OCI-LY7 (cell line): ENCODE measurements at regions not wholly inside any gene's neighbourhood (a gene's known extent, or its start where the extent isn't known, plus 50 kb on each side); places are given as distances from the start of the nearest gene placed in this dataset.
"Not testable (repeated sequence)": the region's sequence is repeated elsewhere in the genome, so short reads cannot be mapped to it uniquely, and the experiment has no call there.

Source experiments
- BruUV-seq: library from RNA; stranded (reverse); fragments of 400-500 nt; replicated peaks from 2 replicates; lab custom pipeline; 2021; lab: Mats Ljungman, UMichigan
- CTCF ChIA-PET: fragments of 300-600 bp; sonication (Branson Sonifier 250); formaldehyde crosslinking; loops from one replicate; lab custom pipeline; 2022; ENCODE audit warnings: antibody characterized with exemption; ENCODE audit not compliant: unreplicated experiment; lab: Charles Lee
- POLR2A ChIA-PET: fragments of 300-600 bp; sonication (Branson Sonifier 250); formaldehyde crosslinking; loops from one replicate; lab custom pipeline; 2022; ENCODE audit warnings: antibody characterized with exemption; lab: Charles Lee
- DNase-seq: peaks from one replicate; pipeline ENCODE4 v3.0.0-alpha.2; 2015; ENCODE audit warnings: low spot score
- H2AFZ ChIP-seq: fragments of 200-600 bp; sonication (generic), shearing (Covaris generic); 2 replicates; pipeline ENCODE4 v1.6.1; 2014; ENCODE audit warnings: mild to moderate bottlenecking, antibody characterized with exemption, low read length, moderate library complexity
- H3K27ac ChIP-seq: fragments of 200-600 bp; sonication (generic); 2 replicates; pipeline ENCODE4 v1.5.1; 2014; ENCODE audit warnings: mixed run types, low read depth, mild to moderate bottlenecking, moderate library complexity, low read length, inconsistent platforms; ENCODE audit not compliant: poor library complexity, severe bottlenecking
- H3K36me3 ChIP-seq: fragments of 200-600 bp; sonication (generic); 2 replicates; pipeline ENCODE4 v1.6.1; 2014; ENCODE audit warnings: mild to moderate bottlenecking, antibody characterized with exemption, low read length, moderate library complexity, mixed read lengths; ENCODE audit not compliant: insufficient read depth
- H3K4me1 ChIP-seq: fragments of 200-600 bp; sonication (generic); 2 replicates; pipeline ENCODE4 v1.5.1; 2014; ENCODE audit warnings: mild to moderate bottlenecking, low read length; ENCODE audit not compliant: insufficient read depth, poor library complexity, severe bottlenecking
- H3K4me2 ChIP-seq: fragments of 200-600 bp; sonication (generic); 2 replicates; pipeline ENCODE4 v1.6.1; 2014; ENCODE audit warnings: mild to moderate bottlenecking, low read length
- H3K4me3 ChIP-seq: fragments of 200-600 bp; sonication (generic); 2 replicates; pipeline ENCODE4 v1.5.1; 2014; ENCODE audit warnings: mild to moderate bottlenecking, low read depth, low read length; ENCODE audit not compliant: poor library complexity, severe bottlenecking
- H3K79me2 ChIP-seq: fragments of 200-600 bp; sonication (generic); 2 replicates; pipeline ENCODE4 v1.6.1; 2016; ENCODE audit warnings: low read depth, mild to moderate bottlenecking, low read length, moderate library complexity, mixed read lengths; ENCODE audit not compliant: insufficient read depth
- H3K9me2 ChIP-seq: fragments of 200-600 bp; sonication (generic); 2 replicates; pipeline ENCODE4 v1.6.1; 2016; ENCODE audit warnings: mild to moderate bottlenecking, low read length, mixed read lengths; ENCODE audit not compliant: insufficient read depth
- H3K9me3 ChIP-seq: fragments of 200-600 bp; sonication (generic); 2 replicates; pipeline ENCODE4 v1.6.1; 2014; ENCODE audit warnings: mild to moderate bottlenecking, mixed run types, low read length, mixed read lengths
- H4K20me1 ChIP-seq: fragments of 200-600 bp; sonication (generic); 2 replicates; pipeline ENCODE4 v1.6.1; 2014; ENCODE audit warnings: mild to moderate bottlenecking, antibody characterized with exemption, low read length, moderate library complexity, mixed read lengths; ENCODE audit not compliant: insufficient read depth
- CTCF ChIP-seq: fragments of 200-600 bp; sonication (generic); conservative IDR thresholded peaks from 2 replicates; pipeline ENCODE4 v1.5.1; 2014; ENCODE audit warnings: mild to moderate bottlenecking, antibody characterized with exemption, low read length, moderate library complexity, mixed read lengths
- EZH2phosphoT487 ChIP-seq: fragments of 200-600 bp; sonication (generic); IDR thresholded peaks from 2 replicates; pipeline ENCODE4 v1.6.1; 2018; ENCODE audit warnings: low read depth, borderline replicate concordance, mild to moderate bottlenecking, mixed run types, antibody characterized with exemption, low read length, moderate library complexity, mixed read lengths
- intact Hi-C: fragments of 100-400 bp; cut with micrococcal nuclease; formaldehyde crosslinking; loops from one replicate; pipeline ENCODE4 v1.10.0; 2022; ENCODE audit not compliant: unreplicated experiment

DNA sequence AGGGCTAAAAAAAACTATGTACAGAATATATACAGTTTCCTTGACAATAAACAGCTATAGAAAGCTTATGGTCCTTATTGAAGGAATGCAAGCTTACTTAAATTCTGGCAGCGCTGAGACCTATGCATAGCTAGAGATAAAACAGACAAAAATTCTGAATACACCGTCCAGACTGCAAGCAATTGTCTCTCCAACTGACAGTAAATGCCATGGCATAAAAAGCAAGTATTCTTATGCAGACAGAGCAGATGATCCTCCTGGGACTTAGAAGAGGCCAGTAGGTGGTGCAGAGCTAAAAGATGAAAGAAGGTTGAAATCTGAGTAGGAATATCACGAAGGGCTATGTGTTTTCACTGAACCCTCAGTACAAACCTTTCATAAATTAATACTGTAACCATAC lies 157.0 kb upstream of the CACNA2D1 start:
- Histone ChIP-seq H3K4me1 (no peaks in the 10 kb centered on the region), H3K9me2 (no peaks in the 10 kb centered on the region), H3K79me2 (no peaks in the 10 kb centered on the region), H3K9me3 (no peaks in the 10 kb centered on the region), H3K4me2 (no peak overlapping the region), H2AFZ (no peak overlapping the region), H3K4me3 (no peak overlapping the region), H3K27ac (no peak overlapping the region), H3K36me3 (no peaks in the 10 kb centered on the region), H4K20me1 (no peaks in the 10 kb centered on the region)
- intact Hi-C loops, result no loop called here
- CTCF ChIA-PET, result no interaction called here
- no peak for DNase-seq
- TF ChIP-seq CTCF (no peak; the same call in 1 of the 2 replicates), EZH2phosphoT487 (no peak)
- POLR2A ChIA-PET, result interaction anchor here (0.8 kb wide), 1 partner anchor 895 kb away, joined by 3 read pairs; no protein-coding TSS in a partner anchor
- BruUV-seq, result no TSS peak

GRCh38 chr7:82599895-82600294 lies 156.3 kb upstream of the CACNA2D1 start:
- POLR2A ChIA-PET, result interaction anchor here (0.8 kb wide), 1 partner anchor 895 kb away, joined by 3 read pairs; no protein-coding TSS in a partner anchor
- H3K4me1 ChIP-seq, result no peaks in the 10 kb centered on the region
- no peaks in the 10 kb centered on the region for H3K9me3 ChIP-seq
- H3K9me2 ChIP-seq, result no peaks in the 10 kb centered on the region
- intact Hi-C loops, result no loop called here
- H3K27ac ChIP-seq, result no peak overlapping the region
- no peak overlapping the region for H2AFZ ChIP-seq
- H3K79me2 ChIP-seq, result no peaks in the 10 kb centered on the region
- no peak for TF ChIP-seq EZH2phosphoT487
- TF ChIP-seq CTCF, result no peak
- H3K4me3 ChIP-seq, result no peak overlapping the region
- no TSS peak for BruUV-seq
- no peak overlapping the region for H3K4me2 ChIP-seq
- CTCF ChIA-PET, result no interaction called here
- no peaks in the 10 kb centered on the region for H3K36me3 ChIP-seq
- no peak for DNase-seq
- no peaks in the 10 kb centered on the region for H4K20me1 ChIP-seq

GRCh38 chr7:82598958-82599357 lies 155.4 kb upstream of the CACNA2D1 start:
- POLR2A ChIA-PET, result no interaction called here
- H3K4me2 ChIP-seq, result no peak overlapping the region
- intact Hi-C loops, result no loop called here
- BruUV-seq, result no TSS peak
- no peaks in the 10 kb centered on the region for H3K36me3 ChIP-seq
- H3K27ac ChIP-seq, result no peak overlapping the region
- DNase-seq, result no peak
- no peaks in the 10 kb centered on the region for H3K9me2 ChIP-seq
- H3K9me3 ChIP-seq, result no peaks in the 10 kb centered on the region
- no peaks in the 10 kb centered on the region for H4K20me1 ChIP-seq
- H3K79me2 ChIP-seq, result no peaks in the 10 kb centered on the region
- no peak for TF ChIP-seq CTCF
- no peak for TF ChIP-seq EZH2phosphoT487
- no peaks in the 10 kb centered on the region for H3K4me1 ChIP-seq
- CTCF ChIA-PET, result no interaction called here
- H2AFZ ChIP-seq, result no peak overlapping the region
- no peak overlapping the region for H3K4me3 ChIP-seq

DNA sequence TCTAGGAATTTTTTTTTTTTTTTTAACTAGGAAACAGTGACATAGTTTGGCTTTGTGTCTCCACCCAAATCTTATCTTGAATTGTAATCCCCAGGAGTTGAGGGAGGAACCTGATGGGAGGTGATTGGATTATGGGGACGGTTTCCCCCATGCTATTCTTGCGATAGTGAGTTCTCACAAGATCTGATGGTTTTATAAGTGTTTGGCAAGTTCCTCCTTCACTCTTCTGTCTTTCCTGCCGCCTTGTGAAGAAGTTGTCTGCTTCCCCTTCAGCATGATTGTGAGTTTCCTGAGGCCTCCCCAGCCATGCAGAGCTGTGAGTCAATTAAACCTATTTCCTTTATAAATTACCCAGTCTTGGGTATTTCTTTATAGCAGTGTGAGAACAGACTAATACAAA lies 152.2 kb upstream of the CACNA2D1 start:
- H3K27ac ChIP-seq, BruUV-seq, H3K4me3 ChIP-seq, H4K20me1 ChIP-seq, H3K9me3 ChIP-seq, H3K4me2 ChIP-seq, H2AFZ ChIP-seq, H3K79me2 ChIP-seq, H3K9me2 ChIP-seq, intact Hi-C loops, DNase-seq, H3K4me1 ChIP-seq, CTCF ChIA-PET, H3K36me3 ChIP-seq: not testable (repeated sequence)
- POLR2A ChIA-PET, result interaction anchor here (0.6 kb wide), 1 partner anchor 412 kb away, joined by 3 read pairs; no protein-coding TSS in a partner anchor
